ENCODE measurements at regions not wholly inside any gene's neighbourhood (a gene's known extent, or its start where the extent isn't known, plus 50 kb on each side); places are given as distances from the start of the nearest gene placed in this dataset.

- no peak for TF ChIP-seq POLR2A (IDR thresholded peaks at IDR 0.05; ENCODE audit: low read length)
- TF ChIP-seq GATA1 (IDR thresholded peaks at IDR 0.05; ENCODE audit: low read depth, low read length), result no peak
These were observed 813.6 kb upstream of the ALCAM start for GRCh38 chr3:104553121-104553520.
